Suppressor macrophage treated with lipopolysaccharide for 4 hours (primary cell): ENCODE measurements at regions not wholly inside any gene's neighbourhood (a gene's known extent, or its start where the extent isn't known, plus 50 kb on each side); places are given as distances from the start of the nearest gene placed in this dataset.
"Not testable (repeated sequence)": the region's sequence is repeated elsewhere in the genome, so short reads cannot be mapped to it uniquely, and the experiment has no call there.

Source experiments
- DNase-seq: peaks from one replicate; pipeline ENCODE4 v3.0.0-alpha.2; 2020

DNA sequence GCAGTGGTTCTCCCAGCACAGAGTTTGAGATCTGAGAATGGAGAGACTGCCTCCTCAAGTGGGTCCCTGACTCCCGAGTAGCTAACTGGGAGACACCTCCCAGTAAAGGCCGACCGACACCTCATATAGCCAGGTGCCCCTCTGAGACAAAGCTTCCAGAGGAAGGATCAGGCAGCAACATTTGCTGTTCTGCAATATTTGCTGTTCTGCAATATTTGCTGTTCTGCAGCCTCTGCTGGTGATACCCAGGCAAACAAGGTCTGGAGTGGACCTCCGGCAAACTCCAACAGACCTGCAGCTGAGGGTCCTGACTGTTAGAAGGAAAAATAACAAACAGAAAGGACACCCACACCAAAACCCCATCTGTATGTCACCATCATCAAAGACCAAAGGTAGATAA, 560.2 kb downstream of the SOX5 start:
- DNase-seq = not testable (repeated sequence)

DNA sequence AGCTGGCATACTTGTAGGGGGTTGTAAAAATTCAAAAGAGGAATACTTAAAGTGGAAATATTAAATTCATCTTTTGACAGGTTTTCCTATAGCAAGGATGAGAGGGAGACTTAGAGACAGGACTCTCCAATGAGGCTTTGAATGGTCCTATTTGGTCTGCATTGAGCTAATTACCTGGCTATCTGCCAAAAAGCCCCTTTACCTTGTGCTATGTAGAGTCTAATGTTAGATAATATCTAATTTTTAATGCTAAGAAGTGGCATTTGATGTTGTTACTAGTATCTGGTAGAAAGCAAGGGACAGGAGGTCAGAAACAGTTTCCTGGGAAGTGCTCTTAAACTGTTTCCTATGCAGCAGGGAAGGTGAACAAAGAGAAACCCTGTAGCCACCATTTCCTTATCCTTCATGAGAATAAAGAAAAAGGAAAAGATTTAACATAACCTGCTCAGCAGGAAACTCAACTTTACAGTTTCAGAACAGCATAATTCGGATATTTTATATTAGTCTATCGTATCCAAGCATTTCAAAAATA, 550.0 kb downstream of the SOX5 start:
- no peak for DNase-seq

DNA sequence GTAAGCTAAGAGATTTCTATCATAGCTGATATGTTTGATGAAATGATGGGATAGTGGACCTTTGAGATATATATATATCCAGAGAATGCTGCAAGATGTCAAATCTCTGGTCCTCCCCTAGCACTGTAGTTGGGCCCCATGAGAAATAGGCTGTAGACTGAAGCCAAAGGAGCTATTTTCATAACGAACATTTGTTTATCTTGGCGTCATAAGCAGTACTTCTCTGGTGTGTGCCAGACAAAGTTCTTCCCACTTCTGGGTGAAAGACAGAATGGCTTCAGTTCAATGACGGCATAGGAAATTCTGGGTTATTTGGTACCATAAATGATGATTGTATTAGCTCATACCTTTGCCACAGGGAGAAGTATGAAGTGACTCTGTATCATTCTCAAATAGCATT, 534.3 kb downstream of the SOX5 start:
- DNase-seq = no peak

DNA sequence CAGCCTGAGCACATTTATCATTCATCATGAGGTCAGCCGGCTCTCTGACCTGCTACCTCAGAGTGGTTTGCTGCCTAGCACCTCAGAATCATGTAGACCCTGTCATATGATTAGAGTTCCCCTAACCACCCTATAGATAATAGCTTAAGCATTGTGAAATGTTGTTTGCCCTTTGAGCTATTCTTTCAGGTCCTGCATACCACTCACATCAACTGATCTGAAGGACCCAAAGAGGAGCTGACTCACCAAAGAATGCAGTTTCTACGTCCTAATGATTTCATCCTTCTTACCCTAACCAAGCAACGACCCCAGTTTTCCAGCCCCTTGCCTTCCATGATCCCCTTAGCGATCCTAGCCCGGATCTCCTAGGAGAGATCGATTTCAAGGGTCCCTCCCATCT, 527.9 kb downstream of the SOX5 start:
- no peak for DNase-seq

DNA sequence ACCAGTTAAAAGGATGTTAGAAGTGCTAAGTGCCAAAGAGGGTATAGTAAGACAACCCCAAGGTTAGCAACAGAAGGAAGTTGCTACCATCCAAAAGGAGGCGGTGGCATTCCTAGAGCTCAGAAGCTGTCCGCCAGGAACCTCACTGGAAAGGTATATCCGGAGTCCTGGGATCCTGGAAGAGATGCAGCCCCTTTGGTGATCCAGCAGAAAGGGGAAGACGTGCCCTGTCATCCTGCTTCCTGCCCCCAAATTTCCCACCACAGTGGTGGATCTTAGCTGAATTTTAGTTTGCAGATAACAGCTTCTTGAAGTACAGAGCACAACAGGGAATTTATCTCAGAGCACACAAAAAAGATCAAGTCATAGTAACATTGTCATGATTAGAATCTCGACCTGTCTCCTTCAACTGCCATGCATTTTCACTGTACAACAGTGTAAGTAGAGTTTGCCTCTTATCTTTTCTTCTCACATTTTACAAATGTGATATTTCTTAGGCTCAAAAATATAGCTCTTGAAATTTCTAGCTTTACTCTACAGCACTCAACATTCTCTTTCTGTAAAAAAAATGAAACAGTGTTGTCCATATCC, 526.3 kb downstream of the SOX5 start:
- DNase-seq = no peak

DNA sequence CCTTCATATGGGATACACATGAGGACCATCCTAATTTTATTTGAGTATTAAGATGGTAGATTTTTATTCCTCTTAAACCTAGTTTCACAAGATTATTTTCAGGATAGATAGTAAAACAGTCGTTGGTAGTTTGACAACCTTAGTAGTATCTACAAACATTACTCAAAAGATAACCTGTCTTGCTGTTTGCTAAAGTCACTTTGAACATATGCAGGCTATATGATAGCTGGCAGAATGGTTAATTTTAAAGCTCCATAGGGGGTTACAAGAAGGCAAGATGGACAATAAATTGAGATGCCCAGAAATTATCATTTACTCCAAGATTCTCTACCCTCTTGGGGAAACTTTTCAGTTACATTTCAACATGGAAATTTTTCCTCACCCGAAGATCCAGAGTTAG, 525.7 kb downstream of the SOX5 start:
- DNase-seq = no peak

DNA sequence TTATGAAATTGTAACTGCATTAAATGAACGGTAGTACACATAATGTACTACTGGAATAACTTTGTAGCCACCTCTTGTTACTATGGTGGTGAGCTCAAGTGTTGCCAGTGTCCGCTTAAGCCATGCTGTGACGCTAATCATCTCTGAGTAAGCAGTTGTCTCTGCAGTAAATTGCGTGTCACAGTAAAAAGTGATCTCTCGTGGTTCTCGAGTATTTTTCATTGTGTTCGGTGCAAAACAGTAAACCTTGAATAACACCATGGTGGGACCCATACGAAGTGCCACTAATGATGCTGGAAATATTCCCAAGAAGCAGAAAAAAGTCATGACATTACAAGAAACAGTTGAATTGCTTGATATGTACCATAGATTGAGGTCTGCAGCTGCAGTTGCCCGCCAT, 524.8 kb downstream of the SOX5 start:
- no peak for DNase-seq

DNA sequence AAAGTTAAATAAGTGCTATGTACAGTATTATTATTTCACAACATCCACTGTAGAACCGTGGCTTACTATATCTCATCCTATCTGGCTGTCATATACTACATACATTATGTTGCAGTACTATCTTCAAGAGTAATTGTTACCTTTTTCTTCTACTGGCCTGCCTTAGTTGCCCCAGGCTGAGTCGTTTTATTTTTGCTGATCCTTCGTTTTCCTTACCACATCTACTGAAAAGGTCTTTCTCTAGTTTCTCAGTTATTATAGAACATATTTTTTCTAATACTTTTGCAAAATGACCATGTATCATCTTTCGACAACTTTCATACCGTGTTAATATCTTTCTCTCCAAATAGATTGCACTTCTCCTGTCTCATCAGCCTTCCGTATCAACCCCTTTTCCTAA, 523.1 kb downstream of the SOX5 start:
- no peak for DNase-seq

DNA sequence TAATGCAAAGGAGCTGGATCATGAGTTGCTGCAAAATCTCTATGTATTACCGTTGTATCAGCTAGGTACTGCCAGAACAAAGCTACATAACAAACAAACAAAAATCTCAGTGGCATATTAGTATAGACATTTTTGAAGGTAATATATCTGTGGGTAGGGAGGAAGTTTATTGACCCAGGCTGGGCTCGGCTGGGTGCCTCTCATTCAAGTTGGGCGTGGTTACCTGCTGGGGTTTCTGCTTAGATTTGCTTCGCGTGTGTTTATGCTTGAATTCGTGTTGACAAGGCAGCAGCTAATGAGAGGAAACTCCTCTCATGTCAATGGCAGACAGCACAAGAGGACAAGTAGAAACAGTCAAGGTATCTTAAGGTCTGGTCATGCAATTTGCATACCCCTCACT, 520.7 kb downstream of the SOX5 start:
- no peak for DNase-seq

DNA sequence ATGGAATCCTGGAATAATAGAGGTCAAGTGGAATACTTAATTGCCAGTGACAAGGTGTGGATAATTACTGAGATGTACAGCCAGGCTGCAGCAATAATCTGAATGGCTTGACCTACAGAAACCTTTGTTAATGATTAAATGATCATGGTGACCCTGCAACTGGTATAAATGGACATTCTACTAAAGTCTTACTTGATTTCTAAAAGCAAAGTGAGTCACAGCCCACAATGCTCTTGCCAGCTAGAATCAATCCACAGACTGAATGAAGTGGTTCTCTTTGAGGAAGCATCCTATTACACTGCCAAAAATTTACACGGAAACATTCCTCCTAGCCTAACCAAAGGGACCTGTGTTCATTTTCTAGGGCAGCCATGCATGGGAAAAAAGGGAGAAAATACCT, 518.5 kb downstream of the SOX5 start:
- DNase-seq = no peak

DNA sequence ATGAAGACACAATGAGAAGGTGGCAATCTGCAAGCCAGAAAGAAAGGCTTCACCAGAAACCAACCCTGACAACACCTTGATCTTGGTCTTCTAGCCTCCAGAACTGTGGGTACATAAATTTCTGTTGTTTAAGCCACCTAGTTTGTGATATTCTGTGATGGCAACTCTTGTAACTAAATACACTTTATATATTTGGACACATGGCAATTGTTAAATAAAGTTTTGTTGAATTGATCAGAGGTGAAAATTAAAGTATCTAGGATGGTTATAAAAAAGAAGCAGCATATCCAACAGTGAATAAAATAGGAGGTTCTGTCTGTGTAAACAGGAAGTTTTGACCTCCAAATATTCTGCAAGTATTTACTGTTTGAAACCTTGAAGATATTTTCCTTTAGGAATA, 516.3 kb downstream of the SOX5 start:
- no peak for DNase-seq

DNA sequence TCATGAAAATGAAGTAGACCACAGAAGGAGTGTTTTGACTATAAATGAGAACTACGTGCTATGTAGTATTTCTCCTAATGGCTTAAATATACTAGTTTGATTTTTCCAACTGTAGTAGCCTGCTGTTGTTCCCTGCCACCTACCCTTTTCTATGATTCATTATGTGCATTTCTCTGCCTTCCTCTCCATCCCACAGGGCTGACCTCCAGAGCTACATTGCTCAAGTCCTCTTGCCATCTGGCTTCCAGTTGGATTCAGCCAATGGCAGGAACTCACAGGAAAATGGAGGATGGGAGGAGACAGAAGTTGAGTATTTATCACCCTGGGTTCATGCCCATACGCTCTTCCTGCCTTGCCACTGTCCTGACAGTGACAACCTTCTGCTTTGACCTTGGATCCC, 515.3 kb downstream of the SOX5 start:
- DNase-seq = no peak

DNA sequence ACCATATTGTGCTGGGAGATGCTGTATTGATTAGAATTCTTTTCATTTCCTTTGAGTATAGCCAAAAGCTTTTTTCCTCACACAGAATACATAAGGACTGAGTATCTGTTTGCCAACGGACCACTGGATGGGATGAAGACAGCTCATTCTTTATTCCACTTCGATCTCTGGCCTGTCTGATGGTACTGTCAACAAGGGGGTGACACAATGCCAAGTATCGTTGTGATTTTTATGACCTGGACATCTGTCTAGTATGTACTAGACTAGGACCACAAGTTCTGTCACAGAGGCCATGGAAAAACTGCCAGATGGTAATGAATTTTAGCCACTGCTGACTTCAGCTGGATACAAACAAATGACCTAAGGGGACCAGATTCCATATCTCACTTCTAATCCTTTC, 502.7 kb downstream of the SOX5 start:
- no peak for DNase-seq

DNA sequence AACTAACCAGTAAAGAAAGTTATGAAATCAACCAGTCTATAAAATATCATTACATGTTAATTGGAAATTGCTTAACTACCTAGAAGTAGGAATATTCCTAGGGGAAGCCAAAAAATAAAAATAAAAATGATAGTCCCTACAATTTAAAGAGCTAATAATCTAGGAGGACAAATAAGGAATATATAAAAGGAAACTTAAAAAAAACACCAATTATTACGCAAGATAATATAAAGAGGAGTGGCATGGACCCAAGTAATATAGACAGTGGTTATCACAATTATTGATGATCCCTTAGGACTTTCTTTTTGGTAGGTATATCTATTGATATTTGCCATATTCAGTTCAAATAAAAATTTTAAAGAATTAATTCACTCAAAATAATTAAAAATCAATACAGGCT, 498.7 kb downstream of the SOX5 start:
- DNase-seq = no peak

DNA sequence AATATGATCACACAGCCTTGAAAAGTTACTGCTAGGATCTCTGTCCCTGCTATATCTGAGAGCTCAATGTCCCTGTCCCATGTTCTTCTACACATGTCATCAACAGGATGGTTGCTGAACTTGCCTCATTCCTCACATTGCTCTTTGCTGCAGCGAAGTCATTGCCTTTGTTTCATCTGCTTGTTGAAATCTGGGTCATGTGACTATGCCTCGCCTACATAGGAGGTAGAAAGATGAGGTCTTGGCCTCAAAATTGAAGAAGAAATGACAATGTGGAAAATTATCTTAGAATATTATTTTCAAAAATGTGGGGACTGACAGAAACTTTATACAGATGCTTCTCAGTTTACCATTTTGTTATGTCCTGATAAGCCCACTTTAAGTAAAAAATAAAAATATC, 494.2 kb downstream of the SOX5 start:
- DNase-seq = no peak

DNA sequence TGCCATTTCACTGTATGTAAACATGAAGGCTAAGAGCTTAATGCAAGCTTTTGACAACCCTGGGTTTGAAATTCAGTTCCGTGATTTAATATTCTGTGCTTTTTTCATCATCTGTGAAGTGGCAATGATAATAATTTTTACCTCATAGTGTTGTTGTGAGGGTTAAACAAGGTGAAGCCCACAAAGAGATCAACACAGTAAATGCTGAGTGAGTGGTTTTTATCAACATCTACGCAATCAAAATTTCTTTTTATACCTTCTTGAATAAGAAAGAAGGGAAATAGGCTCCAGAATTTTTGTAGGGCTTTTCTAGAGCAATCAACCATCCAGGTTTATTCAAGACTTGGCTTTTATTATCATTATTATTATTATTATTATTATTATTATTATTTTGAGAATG, 490.8 kb downstream of the SOX5 start:
- DNase-seq = no peak

DNA sequence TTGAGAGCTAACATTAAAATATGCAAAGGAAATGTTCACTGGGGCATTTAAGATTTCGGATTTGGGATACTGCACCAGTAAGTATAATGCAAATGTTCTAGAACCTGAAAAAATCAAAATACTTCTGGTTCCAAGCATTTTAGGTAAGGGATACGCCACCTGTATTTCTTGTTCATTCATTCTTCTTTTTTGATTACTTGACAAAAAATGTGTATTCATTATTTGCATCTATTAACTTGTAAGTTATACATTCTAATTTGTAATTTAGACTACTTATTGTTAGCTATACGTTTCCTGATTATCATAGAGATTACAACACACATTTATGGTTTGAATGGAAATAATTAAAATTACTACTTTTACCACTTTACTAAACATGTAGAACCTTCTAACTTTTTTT, 486.9 kb downstream of the SOX5 start:
- DNase-seq = no peak

DNA sequence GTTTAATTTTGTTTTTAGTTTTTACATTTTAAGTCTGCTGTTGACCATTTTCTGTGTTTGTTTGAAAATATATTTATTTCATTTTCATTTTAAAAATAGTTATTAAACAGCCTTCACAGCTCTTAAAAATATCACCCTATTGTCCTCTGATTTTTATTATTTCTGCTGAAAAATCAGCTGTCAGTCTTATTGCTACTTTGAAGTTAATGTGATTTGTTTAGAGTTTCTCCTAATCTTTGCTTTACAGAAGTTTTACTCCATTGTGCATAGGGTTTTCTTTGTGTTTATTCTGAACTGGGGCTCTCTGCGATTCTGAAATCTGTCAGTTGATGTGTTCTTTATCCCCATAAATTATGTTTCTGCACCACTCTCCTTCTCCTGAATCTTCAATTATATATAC, 486.3 kb downstream of the SOX5 start:
- no peak for DNase-seq

DNA sequence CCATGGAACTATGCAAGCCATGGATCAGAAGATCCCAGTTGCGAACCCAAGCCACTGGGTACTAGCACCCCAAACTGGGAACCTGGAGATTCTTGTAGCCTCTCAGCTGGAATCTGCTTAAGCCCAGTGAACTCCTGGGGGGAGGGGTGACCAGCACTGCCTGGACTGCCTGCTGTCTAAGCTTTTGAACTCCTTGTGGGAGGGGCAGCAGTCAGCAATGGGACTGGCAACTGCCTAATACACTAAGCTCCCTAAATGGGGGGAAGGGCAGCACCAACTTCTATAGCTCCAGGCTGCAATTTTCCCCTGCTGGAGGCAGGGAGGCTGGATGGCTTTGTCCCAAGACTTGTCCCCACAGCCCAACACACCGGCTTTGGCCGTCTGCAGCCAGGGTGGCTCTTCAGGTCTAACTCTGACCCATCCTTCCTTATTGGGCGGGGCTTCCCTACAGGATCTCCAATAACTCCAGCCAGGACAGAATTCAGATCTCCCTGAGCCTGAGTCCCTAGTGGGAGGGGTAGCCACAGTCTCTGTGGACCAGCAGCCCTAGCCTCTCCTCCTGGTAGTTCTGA, 485.1 kb downstream of the SOX5 start:
- DNase-seq = no peak

DNA sequence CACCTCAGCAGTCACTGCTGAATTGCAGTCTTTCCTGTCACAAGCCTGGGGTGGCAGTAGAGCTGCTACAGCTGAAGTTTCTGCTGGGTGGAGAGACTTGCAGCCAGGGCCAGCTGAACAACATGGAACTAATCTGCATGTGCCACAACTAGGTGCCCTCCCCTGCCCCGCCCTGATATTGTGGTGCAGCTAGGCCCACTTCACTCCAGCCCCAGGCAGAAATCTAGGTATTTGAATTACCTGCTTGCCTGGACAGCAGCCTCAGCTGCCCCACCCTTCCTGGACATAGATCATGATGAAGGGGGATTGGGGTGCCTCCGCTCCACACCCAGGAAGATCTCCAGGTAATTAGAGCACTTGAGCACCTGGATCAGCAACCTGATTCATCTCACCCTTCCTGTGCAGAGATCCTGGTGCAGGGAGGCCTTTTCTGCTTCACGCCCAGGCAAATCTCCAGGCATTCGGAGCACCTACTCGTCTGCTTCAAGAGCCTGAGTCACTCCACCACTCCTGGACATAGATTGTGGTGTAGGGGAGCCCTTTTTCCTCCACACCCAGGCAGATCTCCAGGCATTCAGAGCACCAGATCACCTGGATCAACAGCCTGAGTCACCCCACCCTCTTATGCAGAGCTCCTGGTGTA, 477.0 kb downstream of the SOX5 start:
- no peak for DNase-seq

DNA sequence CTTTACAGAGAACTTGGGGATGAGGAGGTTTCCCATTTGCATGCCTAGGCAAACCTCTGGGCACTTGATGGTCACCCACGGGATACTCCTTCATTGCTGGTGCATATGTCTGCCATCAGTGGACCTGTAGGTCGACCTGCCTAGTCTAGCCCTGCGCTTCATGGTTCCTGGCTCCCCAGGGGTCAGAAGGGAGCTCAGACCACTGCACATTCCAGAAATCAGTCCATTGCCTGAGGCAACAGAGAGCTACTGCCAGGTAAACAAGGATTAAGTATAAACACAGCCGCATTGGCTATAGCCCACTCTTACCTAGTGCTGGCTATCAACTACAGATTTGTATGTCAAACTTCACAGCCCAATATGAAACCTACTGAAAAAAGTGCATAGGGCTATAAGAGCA, 476.4 kb downstream of the SOX5 start:
- DNase-seq = no peak

DNA sequence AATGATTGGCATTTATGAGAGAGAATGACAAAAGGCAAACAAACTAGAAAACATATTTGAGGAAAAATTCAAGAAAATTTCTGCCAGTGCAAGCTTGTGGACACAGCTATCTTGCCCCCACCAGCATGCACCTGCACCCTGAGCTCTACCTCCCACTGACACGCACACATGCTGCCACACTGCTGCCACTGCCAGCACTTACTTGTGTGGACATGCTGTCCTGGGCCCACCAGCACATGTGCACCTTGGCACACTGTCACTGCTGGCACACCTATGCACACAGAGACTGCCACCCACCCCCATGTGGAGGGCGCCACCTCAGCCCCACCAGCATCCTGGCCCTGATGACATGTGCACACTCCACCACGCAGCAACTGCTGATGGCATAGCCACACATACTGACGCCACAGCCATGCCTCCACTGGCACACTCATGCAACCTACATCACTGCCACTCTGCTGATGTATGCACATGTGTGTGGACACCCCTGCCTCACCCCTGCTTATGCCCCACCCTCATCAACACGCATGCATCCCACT, 475.0 kb downstream of the SOX5 start:
- DNase-seq = no peak
